Rectal smooth muscle tissue (tissue), 1 donor: ENCODE measurements at regions not wholly inside any gene's neighbourhood (a gene's known extent, or its start where the extent isn't known, plus 50 kb on each side); places are given as distances from the start of the nearest gene placed in this dataset.

Source experiments
- H3K27ac ChIP-seq: one replicate; pipeline ENCODE4 v1.7.0; 2013; ENCODE audit warnings: low read depth, low read length, inconsistent platforms
- H3K27me3 ChIP-seq: one replicate; pipeline ENCODE4 v1.7.0; 2013; ENCODE audit warnings: low read length; ENCODE audit not compliant: control insufficient read depth, insufficient read depth
- H3K36me3 ChIP-seq: one replicate; pipeline ENCODE4 v1.7.0; 2013; ENCODE audit warnings: low read length; ENCODE audit not compliant: control insufficient read depth, insufficient read depth
- H3K4me1 ChIP-seq: one replicate; pipeline ENCODE4 v1.7.0; 2013; ENCODE audit warnings: low read length; ENCODE audit not compliant: control insufficient read depth, insufficient read depth
- H3K4me3 ChIP-seq: one replicate; pipeline ENCODE4 v1.7.0; 2013; ENCODE audit warnings: low read length
- H3K9ac ChIP-seq: one replicate; pipeline ENCODE4 v1.7.0; 2013; ENCODE audit warnings: low read length

- H3K9ac ChIP-seq, result no peak overlapping the region
- no peak overlapping the region for H3K27ac ChIP-seq
- no peaks in the 10 kb centered on the region for H3K36me3 ChIP-seq
- peaks cover 6% of the 10 kb centered on the region for H3K4me1 ChIP-seq
- H3K27me3 ChIP-seq, result no peaks in the 10 kb centered on the region
- H3K4me3 ChIP-seq, result no peak overlapping the region
These were observed 230.9 kb downstream of the COG6 start for GRCh38 chr13:39886336-39886735.

- Histone ChIP-seq H3K27ac (no peak overlapping the region), H3K4me3 (no peak overlapping the region), H3K36me3 (no peaks in the 10 kb centered on the region), H3K4me1 (peaks cover 6% of the 10 kb centered on the region), H3K9ac (no peak overlapping the region), H3K27me3 (no peaks in the 10 kb centered on the region)
These were observed 231.9 kb downstream of the COG6 start for GRCh38 chr13:39887387-39887786.

- Histone ChIP-seq H3K4me3 (no peak overlapping the region), H3K27me3 (no peaks in the 10 kb centered on the region)
These were observed 233.7 kb downstream of the COG6 start for GRCh38 chr13:39888865-39889810.

GRCh38 chr13:39890537-39890936, 235.1 kb downstream of the COG6 start:
- H3K27me3 ChIP-seq, result no peaks in the 10 kb centered on the region
- peaks cover 6% of the 10 kb centered on the region for H3K4me1 ChIP-seq

More at GRCh38 chr13:39888865-39889810, 233.7 kb downstream of the COG6 start:
- Histone ChIP-seq H3K9ac (no peak overlapping the region), H3K4me1 (peaks cover 6% of the 10 kb centered on the region), H3K36me3 (no peaks in the 10 kb centered on the region), H3K27ac (peak overlapping the region; percentile 11)

GRCh38 chr13:39892721-39893685, 237.5 kb downstream of the COG6 start:
- Histone ChIP-seq H3K36me3 (no peaks in the 10 kb centered on the region), H3K27me3 (no peaks in the 10 kb centered on the region), H3K9ac (no peak overlapping the region), H3K4me1 (peaks cover 4% of the 10 kb centered on the region), H3K4me3 (no peak overlapping the region), H3K27ac (no peak overlapping the region)

More at GRCh38 chr13:39890537-39890936, 235.1 kb downstream of the COG6 start:
- Histone ChIP-seq H3K9ac (no peak overlapping the region), H3K27ac (no peak overlapping the region), H3K4me3 (no peak overlapping the region), H3K36me3 (no peaks in the 10 kb centered on the region)

GRCh38 chr13:39893808-39894207, 238.3 kb downstream of the COG6 start:
- Histone ChIP-seq H3K4me1 (peaks cover 3% of the 10 kb centered on the region), H3K9ac (no peak overlapping the region), H3K27ac (no peak overlapping the region)

GRCh38 chr13:39894586-39894985, 239.1 kb downstream of the COG6 start:
- H3K27ac ChIP-seq, result no peak overlapping the region
- no peaks in the 10 kb centered on the region for H3K4me1 ChIP-seq

More at GRCh38 chr13:39893808-39894207, 238.3 kb downstream of the COG6 start:
- H3K36me3 ChIP-seq, result no peaks in the 10 kb centered on the region
- no peaks in the 10 kb centered on the region for H3K27me3 ChIP-seq
- H3K4me3 ChIP-seq, result no peak overlapping the region

GRCh38 chr13:39895254-39895653, 239.8 kb downstream of the COG6 start:
- Histone ChIP-seq H3K27me3 (no peaks in the 10 kb centered on the region), H3K27ac (no peak overlapping the region), H3K9ac (no peak overlapping the region), H3K4me3 (no peak overlapping the region), H3K4me1 (peaks cover 4% of the 10 kb centered on the region), H3K36me3 (no peaks in the 10 kb centered on the region)

More at GRCh38 chr13:39894586-39894985, 239.1 kb downstream of the COG6 start:
- no peaks in the 10 kb centered on the region for H3K27me3 ChIP-seq
- H3K4me3 ChIP-seq, result no peak overlapping the region
- H3K36me3 ChIP-seq, result no peaks in the 10 kb centered on the region
- H3K9ac ChIP-seq, result no peak overlapping the region

GRCh38 chr13:39897636-39898035, 242.2 kb downstream of the COG6 start:
- H3K4me1 ChIP-seq, result peaks cover 4% of the 10 kb centered on the region
- no peak overlapping the region for H3K4me3 ChIP-seq
- no peaks in the 10 kb centered on the region for H3K27me3 ChIP-seq
- no peaks in the 10 kb centered on the region for H3K36me3 ChIP-seq
- H3K27ac ChIP-seq, result no peak overlapping the region
- H3K9ac ChIP-seq, result no peak overlapping the region

- Histone ChIP-seq H3K4me3 (no peak overlapping the region), H3K27ac (no peak overlapping the region), H3K36me3 (no peaks in the 10 kb centered on the region), H3K4me1 (peaks cover 4% of the 10 kb centered on the region), H3K27me3 (no peaks in the 10 kb centered on the region), H3K9ac (no peak overlapping the region)
These were observed 244.8 kb downstream of the COG6 start for GRCh38 chr13:39900106-39900750.

GRCh38 chr13:39904959-39905358, 249.5 kb downstream of the COG6 start:
- Histone ChIP-seq H3K4me1 (peaks cover under 1% of the 10 kb centered on the region), H3K27ac (no peak overlapping the region), H3K27me3 (no peaks in the 10 kb centered on the region), H3K9ac (no peak overlapping the region), H3K4me3 (no peak overlapping the region), H3K36me3 (no peaks in the 10 kb centered on the region)

- no peak overlapping the region for H3K4me3 ChIP-seq
- no peak overlapping the region for H3K27ac ChIP-seq
- H3K27me3 ChIP-seq, result no peaks in the 10 kb centered on the region
- no peak overlapping the region for H3K9ac ChIP-seq
- no peaks in the 10 kb centered on the region for H3K36me3 ChIP-seq
- H3K4me1 ChIP-seq, result no peaks in the 10 kb centered on the region
These were observed 254.2 kb downstream of the COG6 start for GRCh38 chr13:39909634-39910033.
